GM12801 (cell line): ENCODE measurements at regions not wholly inside any gene's neighbourhood (a gene's known extent, or its start where the extent isn't known, plus 50 kb on each side); places are given as distances from the start of the nearest gene placed in this dataset.

Source experiments
- CTCF ChIP-seq: IDR thresholded peaks from one replicate; pipeline ENCODE4 v1.5.1; 2011; ENCODE audit warnings: control low read depth; ENCODE audit not compliant: insufficient read length; ENCODE audit errors: extremely low read depth

- TF ChIP-seq CTCF: no peak
Observed at GRCh38 chr2:35125278-35125677, 1230.3 kb upstream of the CRIM1 start.

DNA sequence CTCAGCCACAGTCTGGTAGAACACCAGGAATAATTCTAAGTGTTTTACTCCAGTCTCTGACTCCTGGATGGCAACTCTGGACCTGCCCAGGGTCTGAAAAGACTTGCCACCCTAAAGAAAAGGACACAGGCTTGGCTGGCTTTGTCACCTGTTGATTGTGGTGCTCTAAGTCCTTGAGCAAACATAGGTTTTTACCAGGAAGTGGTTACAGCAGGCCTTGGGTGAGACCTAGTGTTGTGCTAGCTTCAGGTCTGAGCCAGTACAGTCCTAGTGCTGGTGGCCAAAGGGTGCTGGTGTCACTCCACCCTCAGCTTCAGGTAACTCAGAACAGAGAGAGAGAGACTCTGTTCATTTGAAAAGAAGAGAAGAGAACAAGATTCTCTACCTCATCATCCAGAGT lies 1239.4 kb upstream of the CRIM1 start:
- no peak for TF ChIP-seq CTCF

DNA sequence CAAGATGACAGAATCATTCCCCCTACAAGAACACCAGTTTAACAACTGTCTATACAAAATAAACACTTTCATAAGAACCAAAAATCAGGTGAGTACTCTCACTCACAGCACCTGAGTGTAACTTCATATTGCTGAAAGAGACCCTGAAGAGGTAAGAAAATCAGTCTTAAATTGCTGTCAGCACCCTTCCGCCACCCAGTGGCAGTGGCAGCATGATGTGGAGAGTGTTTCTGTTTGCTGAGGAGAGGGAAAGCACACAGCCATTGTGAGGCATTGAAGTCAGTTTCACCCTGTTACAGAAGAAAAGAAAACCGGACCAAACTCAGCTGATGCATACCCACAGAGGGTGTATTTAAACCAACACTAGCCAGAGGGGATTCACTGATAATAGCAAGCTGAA lies 1240.8 kb upstream of the CRIM1 start:
- no peak for TF ChIP-seq CTCF

- no peak for TF ChIP-seq CTCF
Observed at GRCh38 chr2:35104309-35104708, 1251.3 kb upstream of the CRIM1 start.

- no peak for TF ChIP-seq CTCF
Observed at GRCh38 chr2:35099342-35099741, 1256.2 kb upstream of the CRIM1 start.

DNA sequence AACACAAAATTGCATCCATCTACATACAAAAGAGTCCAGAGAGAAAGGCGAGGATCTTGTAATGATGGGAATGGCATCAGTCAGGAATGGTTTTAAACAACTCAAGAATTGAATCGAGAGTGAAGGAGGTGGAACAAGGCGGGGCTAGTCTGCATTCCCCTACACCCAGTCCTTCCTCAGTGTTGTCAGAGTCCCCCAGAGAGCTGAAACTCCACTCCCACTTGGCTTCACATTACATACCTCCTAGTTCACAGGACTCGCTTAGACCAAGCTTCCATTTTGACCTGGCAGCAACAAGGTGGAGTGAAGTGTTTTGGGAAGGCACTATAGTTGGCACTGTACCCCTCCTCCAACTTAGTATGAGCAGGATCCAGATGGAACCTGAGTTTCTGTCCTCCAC lies 1273.5 kb upstream of the CRIM1 start:
- TF ChIP-seq CTCF: no peak

DNA sequence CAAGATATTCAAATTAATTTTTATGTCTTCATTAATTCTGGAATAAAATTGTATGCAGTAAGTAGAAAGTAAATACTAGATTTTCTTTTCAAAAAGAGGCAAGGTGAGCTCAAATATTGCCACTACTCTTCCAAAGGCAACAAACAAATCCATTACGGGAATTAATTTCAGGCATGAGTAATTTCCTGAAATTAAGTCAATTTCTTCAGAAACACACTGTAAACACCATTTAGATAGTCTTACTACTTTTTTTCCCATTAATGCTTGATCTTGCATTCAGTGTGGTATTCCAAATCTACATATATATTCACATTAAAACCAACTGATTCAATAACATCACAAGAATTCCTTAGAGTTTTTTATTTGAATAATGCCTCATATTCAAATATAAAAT lies 1274.0 kb upstream of the CRIM1 start:
- TF ChIP-seq CTCF: no peak
